HCT116 (cell line): ENCODE measurements at regions not wholly inside any gene's neighbourhood (a gene's known extent, or its start where the extent isn't known, plus 50 kb on each side); places are given as distances from the start of the nearest gene placed in this dataset.

Experiments used
- ATAC-seq: fragments of 200-7000 bp; cut with Tn5 transposase; 2 replicates; pipeline ENCODE4 v1.9.1; 2020; ENCODE audit warnings: mild to moderate bottlenecking, moderate library complexity
- BruUV-seq: library from RNA; stranded (reverse); fragments of 400-500 nt; replicated peaks from 2 replicates; lab custom pipeline; 2021; lab: Mats Ljungman, UMichigan
- CTCF ChIA-PET: fragments of 300-600 bp; sonication (Branson Sonifier 250); formaldehyde crosslinking; loops from one replicate; lab custom pipeline; 2021; ENCODE audit warnings: antibody characterized with exemption; lab: Charles Lee
- POLR2A ChIA-PET: fragments of 300-600, 350-600 bp; sonication (Branson Sonifier 250); formaldehyde crosslinking; loops from one replicate; lab custom pipeline; 2021; ENCODE audit warnings: antibody characterized with exemption; lab: Charles Lee
- RAD21 ChIA-PET, 2 experiments: fragments of 300-600 bp; sonication (Branson Sonifier 250); formaldehyde crosslinking; loops; one replicate each; lab custom pipeline; 2023; ENCODE audit warnings: low total read pairs in 2 of 2; ENCODE audit not compliant: uncharacterized antibody in 2 of 2, unreplicated experiment in 2 of 2, low non-redundant PET in 1 of 2; lab: Charles Lee
- DNase-seq: peaks from one replicate; pipeline ENCODE4 v3.0.0-alpha.2; 2010; ENCODE audit warnings: low read depth, low spot score
- H2AFZ ChIP-seq: fragments of 200-600 bp; shearing (Covaris generic), sonication (generic); 2 replicates; pipeline ENCODE4 v1.6.1; 2017; ENCODE audit warnings: low read depth, mixed run types, mixed read lengths, antibody characterized with exemption, low read length; ENCODE audit not compliant: poor library complexity, severe bottlenecking
- H3K27ac ChIP-seq: 2 replicates; pipeline ENCODE4 v1.5.1; 2012; ENCODE audit warnings: low read depth, low read length
- H3K27me3 ChIP-seq: fragments of 200-600 bp; sonication (generic); 2 replicates; pipeline ENCODE4 v1.6.1; 2016; ENCODE audit warnings: mixed run types, low read length, mixed read lengths; ENCODE audit not compliant: insufficient read depth
- H3K36me3 ChIP-seq, 2 experiments: fragments of 200-500 bp in 1 of 2; fragments of 200-600 bp in 1 of 2; sonication (Bioruptor generic) in 1 of 2; sonication (generic) in 1 of 2; 2 replicates each; pipeline versions ENCODE4 v1.5.1 to v1.6.1; 2014 to 2016; ENCODE audit warnings: low read length in 2 of 2, inconsistent platforms in 1 of 2, mixed read lengths in 1 of 2, mixed run types in 1 of 2; ENCODE audit not compliant: insufficient read depth in 2 of 2, control insufficient read depth in 1 of 2
- H3K4me1 ChIP-seq, 2 experiments: fragments of 200-600 bp in 1 of 2; sonication (generic) in 1 of 2; 2 replicates each; pipeline versions ENCODE4 v1.5.1 to v1.6.1; 2012 to 2017; ENCODE audit warnings: low read length in 2 of 2, inconsistent platforms in 1 of 2, mild to moderate bottlenecking in 1 of 2, mixed read lengths in 1 of 2, mixed run types in 1 of 2, moderate library complexity in 1 of 2; ENCODE audit not compliant: insufficient read depth in 2 of 2, control insufficient read depth in 1 of 2
- H3K4me2 ChIP-seq: fragments of 200-600 bp; sonication (generic); 2 replicates; pipeline ENCODE4 v1.6.1; 2017; ENCODE audit warnings: mixed run types, low read length, mixed read lengths
- H3K4me3 ChIP-seq, 2 experiments: fragments of 200-600 bp in 1 of 2; sonication (generic) in 1 of 2; replicated peaks in 1 of 2; 2 replicates each; pipeline ENCODE4 v1.5.1; 2011 to 2016; ENCODE audit warnings: low read length in 2 of 2, control low read depth in 1 of 2, low read depth in 1 of 2, mild to moderate bottlenecking in 1 of 2, mixed read lengths in 1 of 2, mixed run types in 1 of 2
- H3K79me2 ChIP-seq: fragments of 200-600 bp; sonication (generic); 2 replicates; pipeline ENCODE4 v1.6.1; 2017; ENCODE audit warnings: mild to moderate bottlenecking, mixed run types, low read length, moderate library complexity, mixed read lengths; ENCODE audit not compliant: insufficient read depth
- H3K9ac ChIP-seq: fragments of 200-600 bp; sonication (generic); 2 replicates; pipeline ENCODE4 v1.6.1; 2016; ENCODE audit warnings: low read length, mixed read lengths
- H3K9me2 ChIP-seq: fragments of 200-600 bp; sonication (generic), shearing (Covaris generic); 2 replicates; pipeline ENCODE4 v1.6.1; 2017; ENCODE audit warnings: mixed run types, mild to moderate bottlenecking, moderate library complexity; ENCODE audit not compliant: insufficient read depth
- H3K9me3 ChIP-seq, 2 experiments: fragments of 200-500 bp in 1 of 2; fragments of 200-600 bp in 1 of 2; sonication (Bioruptor generic) in 1 of 2; sonication (generic) in 1 of 2; 2 replicates each; pipeline ENCODE4 v1.6.1; 2014 to 2017; ENCODE audit warnings: low read length in 2 of 2, mixed read lengths in 2 of 2, inconsistent platforms in 1 of 2, low read depth in 1 of 2, mild to moderate bottlenecking in 1 of 2, mixed run types in 1 of 2, moderate library complexity in 1 of 2; ENCODE audit not compliant: control insufficient read depth in 1 of 2, insufficient read depth in 1 of 2
- H4K20me1 ChIP-seq: fragments of 200-600 bp; sonication (generic), shearing (Covaris generic); 2 replicates; pipeline ENCODE4 v1.6.1; 2017; ENCODE audit warnings: mixed run types, mild to moderate bottlenecking, moderate library complexity; ENCODE audit not compliant: insufficient read depth
- CEBPB ChIP-seq: IDR thresholded peaks from 2 replicates; pipeline ENCODE4 v1.6.1; 2012; ENCODE audit warnings: low read depth
- EGR1 ChIP-seq: IDR thresholded peaks from 2 replicates; pipeline ENCODE4 v1.6.1; 2012; ENCODE audit warnings: low read depth
- ELF1 ChIP-seq: IDR thresholded peaks from 2 replicates; pipeline ENCODE4 v1.6.1; 2012; ENCODE audit warnings: low read depth, borderline replicate concordance
- EZH2phosphoT487 ChIP-seq: fragments of 200-600 bp; IDR thresholded peaks from 2 replicates; pipeline ENCODE4 v1.6.1; 2018; ENCODE audit warnings: antibody characterized with exemption, borderline replicate concordance
- FOSL1 ChIP-seq: IDR thresholded peaks from 2 replicates; pipeline ENCODE4 v1.6.1; 2012; ENCODE audit warnings: low read depth
- RAD21 ChIP-seq: IDR thresholded peaks from 2 replicates; pipeline ENCODE4 v1.6.1; 2012; ENCODE audit warnings: low read depth, mild to moderate bottlenecking
- SRF ChIP-seq: IDR thresholded peaks from 2 replicates; pipeline ENCODE4 v1.6.1; 2012; ENCODE audit warnings: low read depth
- TCF7L2 ChIP-seq: IDR thresholded peaks from 2 replicates; pipeline ENCODE4 v1.7.0; 2011; ENCODE audit warnings: borderline replicate concordance, inconsistent platforms; ENCODE audit not compliant: insufficient read depth, insufficient read length; ENCODE audit errors: extremely low read depth
- ZFX ChIP-seq: fragments of 450-650 bp; IDR thresholded peaks from 2 replicates; pipeline ENCODE4 v1.6.1; 2017
- ZNF274 ChIP-seq: fragments of 200-500 bp; sonication (Bioruptor generic); IDR thresholded peaks from 2 replicates; pipeline ENCODE4 v1.6.1; 2014; ENCODE audit warnings: mild to moderate bottlenecking, low read depth, low read length, inconsistent platforms
- intact Hi-C: fragments of 100-400 bp; cut with micrococcal nuclease; formaldehyde crosslinking; loops from 2 replicates; pipeline ENCODE4 v1.10.0; 2022
- TF ChIP-seq, protein P1 (sequence below): IDR thresholded peaks from 2 replicates; pipeline ENCODE4 v1.6.1; 2012

GRCh38 chr13:58850161-58850560 is 1218.6 kb downstream of the PCDH17 start (continued):
- no peak for TF ChIP-seq ELF1
- TF ChIP-seq ZNF274 = no peak
- TF ChIP-seq RAD21 = no peak
- TF ChIP-seq ZFX = no peak
- no peak for TF ChIP-seq EZH2phosphoT487

GRCh38 chr13:58852076-58852475 is 1220.5 kb downstream of the PCDH17 start:
- ChIA-PET POLR2A (no interaction called here), RAD21 (no interaction called here), CTCF (no interaction called here)
- no peaks in the 10 kb centered on the region for H3K4me1 ChIP-seq
- no peaks in the 10 kb centered on the region for H4K20me1 ChIP-seq
- H3K9me3 ChIP-seq = peaks cover 0 to 5% of the 10 kb centered on the region in 2 experiments; a peak in 3 of 4 replicates
- no peak overlapping the region for H3K4me3 ChIP-seq
- TF ChIP-seq SRF (no peak), EZH2phosphoT487 (no peak), FOSL1 (no peak), TCF7L2 (no peak), CEBPB (no peak), EGR1 (no peak)
- TF ChIP-seq, protein P1, sequence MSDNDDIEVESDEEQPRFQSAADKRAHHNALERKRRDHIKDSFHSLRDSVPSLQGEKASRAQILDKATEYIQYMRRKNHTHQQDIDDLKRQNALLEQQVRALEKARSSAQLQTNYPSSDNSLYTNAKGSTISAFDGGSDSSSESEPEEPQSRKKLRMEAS = no peak
- H3K4me2 ChIP-seq = no peak overlapping the region
- no peaks in the 10 kb centered on the region for H3K79me2 ChIP-seq
- H3K27me3 ChIP-seq = no peaks in the 10 kb centered on the region
- no peak overlapping the region for H3K9ac ChIP-seq
- H3K9me2 ChIP-seq = no peaks in the 10 kb centered on the region
- no TSS peak for BruUV-seq
- no peaks in the 10 kb centered on the region for H3K36me3 ChIP-seq
- intact Hi-C loops = no loop called here
- no peak overlapping the region for H2AFZ ChIP-seq
- H3K27ac ChIP-seq = no peak overlapping the region
- DNase-seq (no peak), ATAC-seq (no peak)
